ENCODE measurements at regions not wholly inside any gene's neighbourhood (a gene's known extent, or its start where the extent isn't known, plus 50 kb on each side); places are given as distances from the start of the nearest gene placed in this dataset.
"Not testable (repeated sequence)": the region's sequence is repeated elsewhere in the genome, so short reads cannot be mapped to it uniquely, and the experiment has no call there.

GRCh38 chr12:47610686-47611252, 95.1 kb downstream of the RPAP3 start:
- H3K4me3 Mint-ChIP-seq, result no peak overlapping the region
- Histone ChIP-seq H3K36me3 (ENCODE audit: insufficient read depth, low read length) (no peaks in the 10 kb centered on the region), H3K9me3 (ENCODE audit: control insufficient read depth in 1 of 2, low read length in 2 of 2) (peaks cover 0 to 5% of the 10 kb centered on the region in 2 donors), H3K4me1 (ENCODE audit: insufficient read depth, low read length) (no peaks in the 10 kb centered on the region), H3K27me3 (ENCODE audit: insufficient read depth, low read length) (no peaks in the 10 kb centered on the region), H3K4me3 (ENCODE audit: low read length in 2 of 2) (no peak overlapping the region), H3K27ac (ENCODE audit: low read depth, low read length) (no peak overlapping the region)
- intact Hi-C loops (cut with micrococcal nuclease), result no loop called here
- no peak for DNase-seq
- H3K4me1 Mint-ChIP-seq, result no peaks in the 10 kb centered on the region
- no peaks in the 10 kb centered on the region for H3K27me3 Mint-ChIP-seq
- H3K36me3 Mint-ChIP-seq, result peaks cover 22 to 54% of the 10 kb centered on the region in 2 donors
- H3K27ac Mint-ChIP-seq, result peak overlapping the region in 1 of 7 donors; percentile 15
- H3K9me3 Mint-ChIP-seq, result peaks cover 12 to 57% (median 51%) of the 10 kb centered on the region in 8 donors
- POLR2A ChIA-PET (ENCODE audit: partially characterized antibody), result interaction anchor here (0.6 kb wide), 1 partner anchor 103 kb away, joined by 3 read pairs; no protein-coding TSS in a partner anchor
- CTCF ChIA-PET (ENCODE audit: partially characterized antibody), result no interaction called here

- H3K36me3 ChIP-seq (ENCODE audit: insufficient read depth, low read length), result no peaks in the 10 kb centered on the region
- Mint-ChIP-seq H3K27ac (no peak overlapping the region), H3K27me3 (no peaks in the 10 kb centered on the region), H3K4me3 (no peak overlapping the region), H3K36me3 (peaks cover 19 to 51% of the 10 kb centered on the region in 2 donors), H3K4me1 (no peaks in the 10 kb centered on the region), H3K9me3 (peaks cover 11 to 60% (median 49%) of the 10 kb centered on the region in 8 donors)
- H3K4me1 ChIP-seq (ENCODE audit: insufficient read depth, low read length), result no peaks in the 10 kb centered on the region
- H3K9me3 ChIP-seq (ENCODE audit: control insufficient read depth in 1 of 2, low read length in 2 of 2), result peaks cover 0 to 5% of the 10 kb centered on the region in 2 donors
- no peaks in the 10 kb centered on the region for H3K27me3 ChIP-seq (ENCODE audit: insufficient read depth, low read length)
- intact Hi-C loops (cut with micrococcal nuclease), result no loop called here
- no peak for DNase-seq
- H3K27ac ChIP-seq (ENCODE audit: low read depth, low read length), result no peak overlapping the region
- H3K4me3 ChIP-seq (ENCODE audit: low read length in 2 of 2), result no peak overlapping the region
- ChIA-PET CTCF (ENCODE audit: partially characterized antibody) (no interaction called here), POLR2A (ENCODE audit: partially characterized antibody) (no interaction called here)
These were observed 96.0 kb downstream of the RPAP3 start for GRCh38 chr12:47609806-47610205.

GRCh38 chr12:47608671-47609070, 97.2 kb downstream of the RPAP3 start:
- H3K36me3 ChIP-seq (ENCODE audit: insufficient read depth, low read length); H3K27ac Mint-ChIP-seq; H3K27me3 Mint-ChIP-seq; POLR2A ChIA-PET (ENCODE audit: partially characterized antibody); H3K9me3 ChIP-seq (ENCODE audit: control insufficient read depth in 1 of 2, low read length in 2 of 2); H3K27me3 ChIP-seq (ENCODE audit: insufficient read depth, low read length); H3K4me3 Mint-ChIP-seq; intact Hi-C loops (cut with micrococcal nuclease); H3K4me3 ChIP-seq (ENCODE audit: low read length in 2 of 2); DNase-seq; CTCF ChIA-PET (ENCODE audit: partially characterized antibody); H3K4me1 Mint-ChIP-seq; H3K4me1 ChIP-seq (ENCODE audit: insufficient read depth, low read length); H3K27ac ChIP-seq (ENCODE audit: low read depth, low read length): not testable (repeated sequence)
- peaks cover 16 to 44% of the 10 kb centered on the region in 2 donors for H3K36me3 Mint-ChIP-seq
- peaks cover 10 to 52% (median 39%) of the 10 kb centered on the region in 8 donors for H3K9me3 Mint-ChIP-seq

GRCh38 chr12:47604221-47604873, 101.5 kb downstream of the RPAP3 start:
- no peak for DNase-seq
- peaks cover 0 to 5% of the 10 kb centered on the region in 2 donors for H3K9me3 ChIP-seq (ENCODE audit: control insufficient read depth in 1 of 2, low read length in 2 of 2)
- no peaks in the 10 kb centered on the region for H3K27me3 Mint-ChIP-seq
- ChIA-PET CTCF (ENCODE audit: partially characterized antibody) (interaction anchor here (0.9 to 1.6 kb wide), 4 partner anchors 11 to 584 kb away, joined by 3 read pairs; no protein-coding TSS in a partner anchor), POLR2A (ENCODE audit: partially characterized antibody) (no interaction called here)
- H3K36me3 Mint-ChIP-seq, result peaks cover 14 to 28% of the 10 kb centered on the region in 2 donors
- H3K9me3 Mint-ChIP-seq, result peaks cover 7 to 34% (median 25%) of the 10 kb centered on the region in 8 donors
- intact Hi-C loops (cut with micrococcal nuclease), result no loop called here
- no peaks in the 10 kb centered on the region for H3K4me1 ChIP-seq (ENCODE audit: insufficient read depth, low read length)
- H3K4me3 Mint-ChIP-seq, result no peak overlapping the region
- H3K27ac ChIP-seq (ENCODE audit: low read depth, low read length), result no peak overlapping the region
- H3K27ac Mint-ChIP-seq, result peak overlapping the region in 1 of 7 donors; percentile 3
- no peaks in the 10 kb centered on the region for H3K36me3 ChIP-seq (ENCODE audit: insufficient read depth, low read length)
- H3K27me3 ChIP-seq (ENCODE audit: insufficient read depth, low read length), result no peaks in the 10 kb centered on the region
- H3K4me1 Mint-ChIP-seq, result no peaks in the 10 kb centered on the region
- H3K4me3 ChIP-seq (ENCODE audit: low read length in 2 of 2), result no peak overlapping the region

- H3K27ac Mint-ChIP-seq, result no peak overlapping the region
- POLR2A ChIA-PET (ENCODE audit: partially characterized antibody), result no interaction called here
These were observed 102.8 kb downstream of the RPAP3 start for GRCh38 chr12:47602949-47603558.

DNA sequence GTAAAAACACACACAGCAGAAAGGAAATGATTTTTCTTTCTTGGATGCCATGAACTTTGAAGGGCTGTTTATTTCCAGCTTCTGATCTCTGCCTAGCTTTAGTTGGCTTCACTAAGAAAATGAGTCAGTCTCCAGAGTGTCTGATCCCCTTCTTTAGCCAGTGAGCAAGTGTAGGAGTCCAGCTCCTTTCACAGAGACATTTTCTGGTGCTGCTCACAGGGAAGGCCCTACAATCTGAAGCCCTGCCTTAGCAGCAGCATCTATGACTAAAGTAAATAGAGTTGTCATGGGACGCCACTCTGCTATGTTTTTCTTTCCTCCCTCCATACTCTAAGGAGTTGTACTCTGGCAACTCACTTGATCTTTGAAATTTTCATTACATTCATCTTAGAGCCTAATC, 103.5 kb downstream of the RPAP3 start:
- no peak overlapping the region for H3K4me3 ChIP-seq (ENCODE audit: low read length in 2 of 2)
- peaks cover 0 to 2% of the 10 kb centered on the region in 2 donors for H3K9me3 ChIP-seq (ENCODE audit: control insufficient read depth in 1 of 2, low read length in 2 of 2)
- no peaks in the 10 kb centered on the region for H3K27me3 ChIP-seq (ENCODE audit: insufficient read depth, low read length)
- ChIA-PET POLR2A (ENCODE audit: partially characterized antibody) (no interaction called here), CTCF (ENCODE audit: partially characterized antibody) (interaction anchor here (0.6 to 0.7 kb wide), 3 partner anchors 207 to 926 kb away, joined by 3 read pairs; no protein-coding TSS in a partner anchor)
- intact Hi-C loops (cut with micrococcal nuclease), result no loop called here
- H3K36me3 ChIP-seq (ENCODE audit: insufficient read depth, low read length), result no peaks in the 10 kb centered on the region
- H3K4me1 ChIP-seq (ENCODE audit: insufficient read depth, low read length), result no peaks in the 10 kb centered on the region
- Mint-ChIP-seq H3K36me3 (peaks cover 3 to 21% of the 10 kb centered on the region in 2 donors), H3K4me1 (no peaks in the 10 kb centered on the region), H3K27ac (no peak overlapping the region), H3K4me3 (no peak overlapping the region), H3K9me3 (peaks cover 7 to 28% (median 14%) of the 10 kb centered on the region in 8 donors), H3K27me3 (no peaks in the 10 kb centered on the region)
- DNase-seq, result no peak
- H3K27ac ChIP-seq (ENCODE audit: low read depth, low read length), result no peak overlapping the region

More at GRCh38 chr12:47602949-47603558, 102.8 kb downstream of the RPAP3 start:
- no peak overlapping the region for H3K4me3 ChIP-seq (ENCODE audit: low read length in 2 of 2)
- intact Hi-C loops (cut with micrococcal nuclease), result no loop called here
- no peaks in the 10 kb centered on the region for H3K4me1 Mint-ChIP-seq
- peaks cover 10 to 29% of the 10 kb centered on the region in 2 donors for H3K36me3 Mint-ChIP-seq
- no peaks in the 10 kb centered on the region for H3K36me3 ChIP-seq (ENCODE audit: insufficient read depth, low read length)
- peaks cover 7 to 35% (median 21%) of the 10 kb centered on the region in 8 donors for H3K9me3 Mint-ChIP-seq
- no peaks in the 10 kb centered on the region for H3K27me3 ChIP-seq (ENCODE audit: insufficient read depth, low read length)
- no peak for DNase-seq
- H3K4me1 ChIP-seq (ENCODE audit: insufficient read depth, low read length), result no peaks in the 10 kb centered on the region
- no peak overlapping the region for H3K4me3 Mint-ChIP-seq
- H3K27me3 Mint-ChIP-seq, result no peaks in the 10 kb centered on the region
- peaks cover 0 to 5% of the 10 kb centered on the region in 2 donors for H3K9me3 ChIP-seq (ENCODE audit: control insufficient read depth in 1 of 2, low read length in 2 of 2)
- CTCF ChIA-PET (ENCODE audit: partially characterized antibody), result interaction anchor here (0.9 to 1.6 kb wide), 4 partner anchors 10 to 583 kb away, joined by 3 read pairs; no protein-coding TSS in a partner anchor
- no peak overlapping the region for H3K27ac ChIP-seq (ENCODE audit: low read depth, low read length)

DNA sequence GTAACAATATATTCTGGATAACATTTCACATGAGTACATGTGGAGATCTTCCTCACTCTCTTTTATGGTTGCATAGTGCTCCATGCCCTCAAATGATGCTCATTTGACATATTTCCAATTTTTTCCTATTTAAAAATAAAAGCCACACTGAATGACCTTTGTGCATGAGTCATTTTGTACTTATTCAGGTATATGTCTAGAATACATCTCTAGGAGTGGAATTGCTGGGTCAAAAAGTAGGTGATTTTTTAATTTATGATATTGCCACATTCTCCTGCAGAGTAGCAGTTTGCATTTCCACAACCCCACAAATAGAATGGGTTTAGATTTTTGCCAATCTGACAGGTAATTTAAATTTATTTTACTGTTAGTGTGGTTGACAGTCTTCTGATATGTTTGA, 104.8 kb downstream of the RPAP3 start:
- no peak overlapping the region for H3K27ac Mint-ChIP-seq
- H3K9me3 Mint-ChIP-seq, result peaks cover 2 to 18% (median 5%) of the 10 kb centered on the region in 8 donors
- no peaks in the 10 kb centered on the region for H3K4me1 ChIP-seq (ENCODE audit: insufficient read depth, low read length)

More for the DNA sequence above, 104.8 kb downstream of the RPAP3 start:
- POLR2A ChIA-PET (ENCODE audit: partially characterized antibody), result no interaction called here
- Mint-ChIP-seq H3K4me3 (no peak overlapping the region), H3K27me3 (no peaks in the 10 kb centered on the region), H3K36me3 (peaks cover 2 to 17% of the 10 kb centered on the region in 2 donors), H3K4me1 (peaks cover 0 to 3% (median 0%) of the 10 kb centered on the region in 4 donors)
- intact Hi-C loops (cut with micrococcal nuclease), result no loop called here
- Histone ChIP-seq H3K36me3 (ENCODE audit: insufficient read depth, low read length) (no peaks in the 10 kb centered on the region), H3K9me3 (ENCODE audit: control insufficient read depth in 1 of 2, low read length in 2 of 2) (no peaks in the 10 kb centered on the region), H3K4me3 (ENCODE audit: low read length in 2 of 2) (no peak overlapping the region), H3K27ac (ENCODE audit: low read depth, low read length) (no peak overlapping the region), H3K27me3 (ENCODE audit: insufficient read depth, low read length) (no peaks in the 10 kb centered on the region)
- CTCF ChIA-PET (ENCODE audit: partially characterized antibody), result no interaction called here
- DNase-seq, result no peak

Measured in CD4-positive, alpha-beta memory T cell (primary cell).